Fibroblast of mammary gland (primary cell): ENCODE measurements at regions not wholly inside any gene's neighbourhood (a gene's known extent, or its start where the extent isn't known, plus 50 kb on each side); places are given as distances from the start of the nearest gene placed in this dataset.
A peak's percentile ranks its signal among the peaks of the same experiment; 100 is the strongest.

ENCODE experiments used
- DNase-seq: peaks from one replicate; pipeline ENCODE4 v3.0.0-alpha.2; 2010; ENCODE audit warnings: low read depth
- H3K4me3 ChIP-seq: 2 replicates; pipeline ENCODE4 v1.5.1; 2011; ENCODE audit warnings: low read depth, mild to moderate bottlenecking, low read length, moderate library complexity; ENCODE audit not compliant: control insufficient read depth
- CTCF ChIP-seq: conservative IDR thresholded peaks from 2 replicates; pipeline ENCODE4 v1.5.1; 2011; ENCODE audit warnings: low read depth, low read length, inconsistent platforms; ENCODE audit not compliant: control insufficient read depth, insufficient read depth

- DNase-seq, result peak; percentile 45
- TF ChIP-seq CTCF, result no peak
- no peak overlapping the region for H3K4me3 ChIP-seq
Measured at GRCh38 chr7:13770305-13770704, 219.2 kb downstream of the ETV1 start.

GRCh38 chr7:13774976-13775375 is 214.5 kb downstream of the ETV1 start:
- no peak overlapping the region for H3K4me3 ChIP-seq
- no peak for TF ChIP-seq CTCF
- DNase-seq, result no peak

DNA sequence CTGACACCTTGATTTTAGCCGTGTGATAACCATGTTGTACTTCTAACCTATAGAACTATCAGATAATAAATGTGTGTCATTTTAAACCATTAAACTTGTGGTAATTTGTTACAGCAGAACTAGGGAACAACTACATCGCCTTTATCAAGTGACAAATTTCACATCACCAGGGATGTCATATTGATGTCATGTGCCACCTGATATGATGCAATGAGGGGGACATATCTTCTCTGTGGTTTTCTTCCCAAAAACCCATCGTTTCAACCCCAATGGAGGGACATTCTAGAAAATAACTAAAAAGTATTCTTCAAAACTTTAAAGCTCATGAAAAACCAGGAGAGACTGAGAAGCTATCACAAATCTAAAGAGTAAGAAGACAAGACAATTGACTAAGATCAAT is 212.2 kb downstream of the ETV1 start:
- no peak for TF ChIP-seq CTCF
- no peak for DNase-seq
- no peak overlapping the region for H3K4me3 ChIP-seq

GRCh38 chr7:13778967-13779366 is 210.5 kb downstream of the ETV1 start:
- no peak overlapping the region for H3K4me3 ChIP-seq
- no peak for TF ChIP-seq CTCF
- DNase-seq, result peak; percentile 25

DNA sequence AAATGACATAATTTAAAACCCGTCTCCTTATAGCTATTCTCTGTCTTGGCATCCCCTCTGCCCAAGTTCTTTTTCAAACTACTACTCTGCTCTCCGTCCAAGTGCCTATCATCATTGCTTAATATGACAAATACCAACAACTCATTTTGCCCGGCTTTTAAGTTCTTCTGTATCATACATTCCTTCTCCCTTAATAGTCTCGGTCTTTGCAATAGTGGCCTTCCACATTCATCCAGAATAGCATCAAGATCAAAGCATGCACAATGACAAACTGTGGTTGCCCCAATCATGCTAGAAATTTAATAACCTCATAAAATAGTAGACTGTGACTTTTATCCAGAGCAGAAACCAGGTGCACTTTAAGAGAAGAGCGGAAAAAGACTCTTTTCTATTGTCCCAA is 198.9 kb downstream of the ETV1 start:
- no peak for TF ChIP-seq CTCF
- no peak for DNase-seq
- H3K4me3 ChIP-seq, result no peak overlapping the region

GRCh38 chr7:13792208-13792607 is 197.3 kb downstream of the ETV1 start:
- TF ChIP-seq CTCF, result no peak
- no peak for DNase-seq
- no peak overlapping the region for H3K4me3 ChIP-seq

DNA sequence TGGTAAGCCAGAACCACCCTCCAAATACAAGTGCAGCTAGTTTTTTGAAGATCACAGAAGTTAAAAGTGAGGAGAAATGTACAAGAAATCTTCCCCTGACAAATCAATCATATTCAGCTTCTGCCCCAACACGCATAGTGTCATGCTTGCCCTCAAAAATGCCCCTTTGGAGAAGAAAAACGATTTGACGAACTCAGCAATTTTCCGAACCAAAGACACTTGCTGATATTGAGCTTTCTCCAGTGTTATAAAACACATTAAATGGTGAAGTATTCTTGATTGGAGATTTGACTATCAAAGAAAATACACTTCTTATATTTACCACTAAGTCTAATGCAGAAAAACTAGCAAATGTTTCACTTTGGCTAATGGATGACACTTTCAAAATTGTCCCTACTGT is 195.5 kb downstream of the ETV1 start:
- H3K4me3 ChIP-seq, result no peak overlapping the region
- DNase-seq, result no peak
- no peak for TF ChIP-seq CTCF
